Trophoblast cell (in vitro differentiated cells and primary cell): ENCODE measurements at regions not wholly inside any gene's neighbourhood (a gene's known extent, or its start where the extent isn't known, plus 50 kb on each side); places are given as distances from the start of the nearest gene placed in this dataset.
"Not testable (repeated sequence)": the region's sequence is repeated elsewhere in the genome, so short reads cannot be mapped to it uniquely, and the experiment has no call there.

Source experiments
- DNase-seq, 2 donors: peaks; one replicate each; pipeline ENCODE4 v3.0.0-alpha.2; 2016
- H2AFZ ChIP-seq: 2 replicates; pipeline ENCODE4 v1.6.1; 2013; ENCODE audit warnings: low read length, moderate library complexity, mild to moderate bottlenecking; ENCODE audit not compliant: insufficient read depth, poor library complexity
- H2AK5ac ChIP-seq: 2 replicates; pipeline ENCODE4 v1.6.1; 2013; ENCODE audit warnings: mild to moderate bottlenecking, low read length
- H2BK120ac ChIP-seq: 2 replicates; pipeline ENCODE4 v1.6.1; 2013; ENCODE audit warnings: low read length, mild to moderate bottlenecking, moderate library complexity; ENCODE audit not compliant: insufficient read depth, poor library complexity
- H2BK12ac ChIP-seq: 2 replicates; pipeline ENCODE4 v1.6.1; 2013; ENCODE audit warnings: mild to moderate bottlenecking, low read length, moderate library complexity
- H2BK5ac ChIP-seq: 2 replicates; pipeline ENCODE4 v1.6.1; 2013; ENCODE audit warnings: low read length, low read depth, moderate library complexity, mild to moderate bottlenecking; ENCODE audit not compliant: poor library complexity
- H3K14ac ChIP-seq: 2 replicates; pipeline ENCODE4 v1.6.1; 2013; ENCODE audit warnings: mild to moderate bottlenecking, low read length
- H3K18ac ChIP-seq: 2 replicates; pipeline ENCODE4 v1.6.1; 2013; ENCODE audit warnings: mild to moderate bottlenecking, low read length
- H3K23ac ChIP-seq: 2 replicates; pipeline ENCODE4 v1.6.1; 2013; ENCODE audit warnings: low read length
- H3K27ac ChIP-seq: 2 replicates; pipeline ENCODE4 v1.5.1; 2013; ENCODE audit warnings: low read depth, mild to moderate bottlenecking, inconsistent platforms, low read length, moderate library complexity
- H3K27me3 ChIP-seq: 2 replicates; pipeline ENCODE4 v1.6.1; 2013; ENCODE audit warnings: inconsistent platforms, mild to moderate bottlenecking, low read length, moderate library complexity; ENCODE audit not compliant: insufficient read depth
- H3K36me3 ChIP-seq, 2 experiments: 1 replicate in 1 of 2; 2 replicates in 1 of 2; pipeline ENCODE4 v1.6.1; 2013; ENCODE audit warnings: low read length in 2 of 2, mild to moderate bottlenecking in 2 of 2, moderate library complexity in 1 of 2; ENCODE audit not compliant: insufficient read depth in 2 of 2, control insufficient read depth in 1 of 2
- H3K4ac ChIP-seq: 2 replicates; pipeline ENCODE4 v1.6.1; 2013; ENCODE audit warnings: low read depth, mild to moderate bottlenecking, low read length, moderate library complexity
- H3K4me1 ChIP-seq, 2 experiments: 1 replicate in 1 of 2; 2 replicates in 1 of 2; pipeline ENCODE4 v1.6.1; 2013; ENCODE audit warnings: low read length in 2 of 2, mild to moderate bottlenecking in 2 of 2, moderate library complexity in 1 of 2; ENCODE audit not compliant: insufficient read depth in 2 of 2, control insufficient read depth in 1 of 2
- H3K4me2 ChIP-seq: 2 replicates; pipeline ENCODE4 v1.6.1; 2013; ENCODE audit warnings: inconsistent platforms, mild to moderate bottlenecking, low read length, moderate library complexity
- H3K4me3 ChIP-seq: 2 replicates; pipeline ENCODE4 v1.5.1; 2013; ENCODE audit warnings: mild to moderate bottlenecking, low read depth, low read length, inconsistent platforms
- H3K79me1 ChIP-seq: one replicate; pipeline ENCODE4 v1.6.1; 2013; ENCODE audit warnings: low read length
- H3K79me2 ChIP-seq: 2 replicates; pipeline ENCODE4 v1.6.1; 2013; ENCODE audit warnings: low read length, mild to moderate bottlenecking; ENCODE audit not compliant: control insufficient read depth, insufficient read depth, poor library complexity
- H3K9ac ChIP-seq: 2 replicates; pipeline ENCODE4 v1.6.1; 2013; ENCODE audit warnings: mild to moderate bottlenecking, low read length
- H3K9me3 ChIP-seq: 2 replicates; pipeline ENCODE4 v1.6.1; 2013; ENCODE audit warnings: low read depth, mild to moderate bottlenecking, control low read depth, inconsistent platforms, low read length; ENCODE audit not compliant: insufficient read depth
- H4K12ac ChIP-seq: 2 replicates; pipeline ENCODE4 v1.6.1; 2013; ENCODE audit warnings: low read depth, mild to moderate bottlenecking, low read length, moderate library complexity
- H4K8ac ChIP-seq: 2 replicates; pipeline ENCODE4 v1.6.1; 2013; ENCODE audit warnings: low read depth, mild to moderate bottlenecking, low read length, moderate library complexity
- H4K91ac ChIP-seq: one replicate; pipeline ENCODE4 v1.6.1; 2013; ENCODE audit warnings: low read depth, mild to moderate bottlenecking, low read length, moderate library complexity
- WGBS: extraction: QIAGEN DNeasy Blood & Tissue Kit; methylation state at CpG from one replicate; pipeline ENCODE4 v1.1.7; 2013; ENCODE audit warnings: missing lambda C conversion rate; ENCODE audit not compliant: insufficient read length, insufficient coverage; ENCODE audit errors: extremely low coverage; 5-methylcytosine and 5-hydroxymethylcytosine counted together

GRCh38 chr4:173642509-173642908, 112.5 kb upstream of the HAND2 start:
- no peak for DNase-seq
- Histone ChIP-seq H3K4me3 (no peak overlapping the region), H3K4me2 (no peak overlapping the region), H4K8ac (no peak overlapping the region), H3K18ac (no peak overlapping the region), H3K79me2 (no peaks in the 10 kb centered on the region), H2BK5ac (no peak overlapping the region), H3K9me3 (no peaks in the 10 kb centered on the region), H2BK12ac (no peak overlapping the region), H3K9ac (no peak overlapping the region), H3K4ac (no peak overlapping the region), H4K91ac (no peak overlapping the region), H3K27me3 (no peaks in the 10 kb centered on the region), H3K27ac (no peak overlapping the region), H2BK120ac (no peak overlapping the region), H3K79me1 (no peaks in the 10 kb centered on the region), H3K23ac (no peak overlapping the region), H4K12ac (no peak overlapping the region), H3K14ac (no peak overlapping the region), H2AFZ (no peak overlapping the region), H3K36me3 (no peaks in the 10 kb centered on the region), H2AK5ac (no peak overlapping the region), H3K4me1 (no peaks in the 10 kb centered on the region)
- WGBS, result no CpG with 5 or more reads among the region's 3 CpGs

- no peak overlapping the region for H3K4me3 ChIP-seq
- H2BK120ac ChIP-seq, result no peak overlapping the region
- no peak overlapping the region for H3K4ac ChIP-seq
- H2BK5ac ChIP-seq, result no peak overlapping the region
- H3K27me3 ChIP-seq, result no peaks in the 10 kb centered on the region
- no peak overlapping the region for H2BK12ac ChIP-seq
- H3K79me2 ChIP-seq, result no peaks in the 10 kb centered on the region
- peaks cover 2% of the 10 kb centered on the region for H3K9me3 ChIP-seq
- no peak for DNase-seq
- no peak overlapping the region for H2AK5ac ChIP-seq
- no peaks in the 10 kb centered on the region for H3K4me1 ChIP-seq
- H4K91ac ChIP-seq, result no peak overlapping the region
- H4K8ac ChIP-seq, result no peak overlapping the region
- no peak overlapping the region for H3K18ac ChIP-seq
- H3K9ac ChIP-seq, result no peak overlapping the region
- no peak overlapping the region for H3K23ac ChIP-seq
- no peaks in the 10 kb centered on the region for H3K36me3 ChIP-seq
- no peak overlapping the region for H3K14ac ChIP-seq
- no peaks in the 10 kb centered on the region for H3K79me1 ChIP-seq
- no peak overlapping the region for H3K4me2 ChIP-seq
- H4K12ac ChIP-seq, result no peak overlapping the region
- H3K27ac ChIP-seq, result no peak overlapping the region
- no peak overlapping the region for H2AFZ ChIP-seq
Observed at GRCh38 chr4:173635395-173635794, 105.4 kb upstream of the HAND2 start.

- H2BK5ac ChIP-seq, result no peak overlapping the region
- H4K91ac ChIP-seq, result no peak overlapping the region
Observed at GRCh38 chr4:173626277-173626676, 96.2 kb upstream of the HAND2 start.

GRCh38 chr4:173618648-173619047, 88.6 kb upstream of the HAND2 start:
- not testable (repeated sequence) for H3K23ac ChIP-seq, H2BK120ac ChIP-seq, H3K14ac ChIP-seq, H4K91ac ChIP-seq, H4K12ac ChIP-seq, H3K79me1 ChIP-seq, H2AFZ ChIP-seq, H3K27me3 ChIP-seq, H3K4me1 ChIP-seq, H3K36me3 ChIP-seq, H2BK5ac ChIP-seq, H2BK12ac ChIP-seq, H3K4ac ChIP-seq, H4K8ac ChIP-seq, H3K9ac ChIP-seq, H3K4me3 ChIP-seq, H3K18ac ChIP-seq, H2AK5ac ChIP-seq, H3K4me2 ChIP-seq, DNase-seq, H3K9me3 ChIP-seq, H3K27ac ChIP-seq, H3K79me2 ChIP-seq
- no CpG with 5 or more reads among the region's 5 CpGs for WGBS

More at GRCh38 chr4:173626277-173626676, 96.2 kb upstream of the HAND2 start:
- no peak overlapping the region for H3K4me3 ChIP-seq
- H2AK5ac ChIP-seq, result no peak overlapping the region
- H3K9me3 ChIP-seq, result peaks cover 11% of the 10 kb centered on the region
- no peak overlapping the region for H2BK120ac ChIP-seq
- H2BK12ac ChIP-seq, result no peak overlapping the region
- H3K79me1 ChIP-seq, result no peaks in the 10 kb centered on the region
- no peaks in the 10 kb centered on the region for H3K79me2 ChIP-seq
- no peaks in the 10 kb centered on the region for H3K27me3 ChIP-seq
- peaks cover 0 to 3% of the 10 kb centered on the region in 2 experiments for H3K4me1 ChIP-seq
- H3K4me2 ChIP-seq, result no peak overlapping the region
- H4K12ac ChIP-seq, result no peak overlapping the region
- no peak overlapping the region for H3K18ac ChIP-seq
- H3K9ac ChIP-seq, result no peak overlapping the region
- no CpG with 5 or more reads among the region's 1 CpG for WGBS
- no peak overlapping the region for H2AFZ ChIP-seq
- H3K23ac ChIP-seq, result no peak overlapping the region
- no peak overlapping the region for H3K27ac ChIP-seq
- DNase-seq, result no peak
- no peak overlapping the region for H3K4ac ChIP-seq
- H4K8ac ChIP-seq, result no peak overlapping the region
- no peaks in the 10 kb centered on the region for H3K36me3 ChIP-seq
- H3K14ac ChIP-seq, result no peak overlapping the region
